ENCODE measurements at regions not wholly inside any gene's neighbourhood (a gene's known extent, or its start where the extent isn't known, plus 50 kb on each side); places are given as distances from the start of the nearest gene placed in this dataset.

DNA sequence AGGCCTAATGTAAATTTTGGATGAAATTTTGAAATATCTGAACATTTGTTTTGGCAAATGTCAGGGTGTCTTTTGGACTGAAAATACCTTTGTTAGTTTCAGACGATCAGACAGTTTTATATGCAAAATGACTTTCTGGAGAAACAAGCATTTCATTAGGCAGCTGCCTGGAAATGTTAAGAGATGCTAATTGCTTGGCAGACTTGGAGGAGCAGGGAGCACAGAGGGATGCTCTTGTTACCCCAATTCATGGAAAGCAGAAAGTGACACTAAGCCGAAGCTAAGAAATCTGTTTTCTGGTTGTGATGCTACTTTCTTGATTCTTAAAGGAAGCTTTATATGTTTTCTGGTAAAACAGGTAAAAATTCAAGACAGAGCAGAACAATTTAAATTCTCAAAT, 204.3 kb upstream of the GBE1 start:
- TF ChIP-seq, protein P1, sequence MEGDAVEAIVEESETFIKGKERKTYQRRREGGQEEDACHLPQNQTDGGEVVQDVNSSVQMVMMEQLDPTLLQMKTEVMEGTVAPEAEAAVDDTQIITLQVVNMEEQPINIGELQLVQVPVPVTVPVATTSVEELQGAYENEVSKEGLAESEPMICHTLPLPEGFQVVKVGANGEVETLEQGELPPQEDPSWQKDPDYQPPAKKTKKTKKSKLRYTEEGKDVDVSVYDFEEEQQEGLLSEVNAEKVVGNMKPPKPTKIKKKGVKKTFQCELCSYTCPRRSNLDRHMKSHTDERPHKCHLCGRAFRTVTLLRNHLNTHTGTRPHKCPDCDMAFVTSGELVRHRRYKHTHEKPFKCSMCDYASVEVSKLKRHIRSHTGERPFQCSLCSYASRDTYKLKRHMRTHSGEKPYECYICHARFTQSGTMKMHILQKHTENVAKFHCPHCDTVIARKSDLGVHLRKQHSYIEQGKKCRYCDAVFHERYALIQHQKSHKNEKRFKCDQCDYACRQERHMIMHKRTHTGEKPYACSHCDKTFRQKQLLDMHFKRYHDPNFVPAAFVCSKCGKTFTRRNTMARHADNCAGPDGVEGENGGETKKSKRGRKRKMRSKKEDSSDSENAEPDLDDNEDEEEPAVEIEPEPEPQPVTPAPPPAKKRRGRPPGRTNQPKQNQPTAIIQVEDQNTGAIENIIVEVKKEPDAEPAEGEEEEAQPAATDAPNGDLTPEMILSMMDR (IDR thresholded peaks at IDR 0.05): no peak
- no peak for ATAC-seq (ENCODE audit: low FRiP score)
- DNase-seq (ENCODE audit: low spot score): no peak

DNA sequence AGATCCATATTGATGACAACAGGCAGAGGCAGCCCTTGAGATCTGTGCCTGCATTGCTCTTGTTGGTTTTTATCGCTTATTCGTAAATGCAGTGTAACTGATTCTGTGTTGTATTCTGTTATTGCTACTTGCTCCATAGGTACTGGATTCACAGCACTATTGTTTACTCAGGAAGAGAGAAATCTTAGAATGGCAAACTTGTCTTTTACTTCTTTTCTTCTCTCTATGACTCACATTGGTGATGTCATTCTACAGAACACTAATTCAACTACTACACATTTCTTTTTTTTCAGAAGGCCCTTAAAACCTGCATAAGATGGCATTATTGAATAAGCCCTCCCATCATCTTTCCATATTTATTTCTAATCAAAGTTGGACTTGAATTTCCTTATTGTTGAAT, 201.0 kb upstream of the GBE1 start:
- TF ChIP-seq, protein P1 (IDR thresholded peaks at IDR 0.05): no peak
- ATAC-seq (ENCODE audit: low FRiP score) (no peak), DNase-seq (ENCODE audit: low spot score) (no peak)

DNA sequence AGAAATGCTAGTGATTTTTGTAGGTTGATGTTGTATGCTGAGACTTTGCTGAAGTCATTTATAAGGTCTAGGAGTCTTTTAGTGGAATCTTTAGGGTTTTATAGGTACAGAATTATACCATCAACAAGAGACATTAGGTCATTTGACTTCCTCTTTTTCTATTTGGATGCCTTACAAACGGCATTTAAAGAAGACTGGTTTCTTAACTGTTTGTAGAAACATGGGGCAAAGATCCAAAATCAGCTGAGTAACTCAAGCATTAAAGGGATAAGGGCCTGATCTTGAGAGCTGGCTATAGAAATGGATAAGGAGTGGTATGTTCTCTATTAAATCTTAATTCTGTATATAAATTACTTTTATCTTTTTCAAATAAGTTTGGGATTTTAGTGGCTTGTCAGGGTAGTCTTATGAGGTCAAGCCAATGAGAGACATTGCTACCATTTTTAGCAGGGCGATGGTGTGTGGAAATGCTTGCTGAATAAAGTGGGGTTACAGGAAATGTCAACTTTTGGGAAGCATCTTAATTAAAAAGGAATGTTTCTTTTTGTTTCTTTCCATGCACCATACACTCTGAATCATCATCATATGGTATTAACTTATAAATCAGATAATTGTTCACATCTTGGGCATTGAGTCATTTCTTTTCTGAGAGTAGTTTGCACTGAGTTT, 197.7 kb upstream of the GBE1 start:
- TF ChIP-seq, protein P1 (IDR thresholded peaks at IDR 0.05): no peak
- no peak for DNase-seq (ENCODE audit: low spot score)
- no peak for ATAC-seq (ENCODE audit: low FRiP score)

DNA sequence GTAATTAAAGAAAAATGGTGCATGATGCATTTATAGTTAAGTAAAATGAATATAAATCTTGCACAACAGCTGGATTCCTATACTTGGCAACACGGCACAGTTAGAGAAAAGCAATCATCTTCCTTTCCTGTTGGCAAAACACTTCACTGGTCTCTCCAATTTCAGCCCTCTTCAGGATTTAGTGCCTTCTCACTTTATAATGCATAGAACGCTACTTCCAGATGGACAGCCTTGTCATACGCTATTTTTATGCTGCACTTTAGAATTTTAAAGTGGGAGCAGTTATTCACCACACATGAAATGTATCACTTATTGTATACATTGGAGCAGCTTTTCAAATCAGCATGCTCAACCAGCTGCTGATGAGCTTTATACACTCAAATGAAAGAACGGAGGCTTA, 194.4 kb upstream of the GBE1 start:
- TF ChIP-seq, protein P1 (IDR thresholded peaks at IDR 0.05): no peak
- DNase-seq (ENCODE audit: low spot score): no peak
- ATAC-seq (ENCODE audit: low FRiP score): no peak

DNA sequence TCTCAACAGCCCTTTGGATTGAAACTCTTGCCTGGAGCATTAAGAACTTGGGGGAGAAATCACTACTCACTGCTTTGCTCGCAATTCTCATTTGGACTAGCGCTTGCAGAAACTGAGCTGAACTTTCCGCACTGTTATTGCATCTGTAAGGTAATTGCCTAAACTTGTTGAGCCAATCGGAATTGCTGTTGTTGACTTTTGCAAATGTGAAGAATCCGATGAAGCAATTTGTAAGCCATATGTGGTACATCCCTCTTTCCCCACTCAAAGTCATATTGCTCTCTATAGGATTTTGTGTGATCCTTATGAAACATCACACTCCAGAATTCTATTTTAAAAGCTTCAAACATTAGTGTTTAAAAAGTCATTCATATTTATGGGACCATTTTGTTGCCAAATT, 191.7 kb upstream of the GBE1 start:
- no peak for DNase-seq (ENCODE audit: low spot score)
- TF ChIP-seq, protein P1 (IDR thresholded peaks at IDR 0.05): no peak
- no peak for ATAC-seq (ENCODE audit: low FRiP score)

DNA sequence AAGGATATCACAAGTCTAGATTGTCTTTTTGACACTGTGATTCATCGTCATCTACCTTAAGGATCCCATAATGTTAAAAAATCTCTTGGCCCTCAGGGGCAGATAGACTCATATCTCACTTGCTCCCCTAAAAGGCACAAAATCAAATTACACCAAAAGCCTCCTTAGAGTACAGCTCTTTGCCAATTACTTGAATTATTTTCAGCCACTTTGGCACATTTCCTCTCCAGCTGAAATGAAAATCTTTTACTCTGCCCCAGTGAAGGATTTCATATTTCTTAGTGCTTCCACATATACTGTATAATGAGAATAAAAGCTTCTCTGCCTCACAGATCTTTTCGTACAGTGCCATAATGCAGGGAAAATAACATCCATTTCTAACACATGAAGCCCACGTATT, 190.7 kb upstream of the GBE1 start:
- no peak for ATAC-seq (ENCODE audit: low FRiP score)
- TF ChIP-seq, protein P1 (IDR thresholded peaks at IDR 0.05): no peak
- no peak for DNase-seq (ENCODE audit: low spot score)

DNA sequence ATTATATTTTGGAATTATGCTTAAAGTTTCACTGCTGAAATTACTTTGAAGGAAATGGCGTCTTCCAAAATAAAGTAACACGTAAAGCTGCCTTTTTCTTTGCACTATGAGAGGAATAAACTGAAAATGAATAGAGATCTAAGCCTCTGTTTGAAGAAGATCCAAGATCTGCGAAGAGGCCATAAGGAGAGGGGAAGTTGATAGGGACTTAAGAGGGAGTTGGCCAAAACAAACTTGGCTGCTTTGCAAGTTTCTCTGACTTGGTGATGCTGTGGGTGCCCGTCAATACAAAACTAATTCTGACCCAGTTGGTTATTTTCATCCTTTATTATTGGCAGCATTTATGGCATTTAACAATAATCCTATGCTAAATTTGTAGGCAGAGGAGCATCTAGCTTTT, 190.2 kb upstream of the GBE1 start:
- ATAC-seq (ENCODE audit: low FRiP score): no peak
- TF ChIP-seq, protein P1 (IDR thresholded peaks at IDR 0.05): no peak
- DNase-seq (ENCODE audit: low spot score): no peak
